OCI-LY7 (cell line): ENCODE measurements at regions not wholly inside any gene's neighbourhood (a gene's known extent, or its start where the extent isn't known, plus 50 kb on each side); places are given as distances from the start of the nearest gene placed in this dataset.

Experiments
- BruUV-seq: library from RNA; stranded (reverse); fragments of 400-500 nt; replicated peaks from 2 replicates; lab custom pipeline; 2021; lab: Mats Ljungman, UMichigan
- CTCF ChIA-PET: fragments of 300-600 bp; sonication (Branson Sonifier 250); formaldehyde crosslinking; loops from one replicate; lab custom pipeline; 2022; ENCODE audit warnings: antibody characterized with exemption; ENCODE audit not compliant: unreplicated experiment; lab: Charles Lee
- POLR2A ChIA-PET: fragments of 300-600 bp; sonication (Branson Sonifier 250); formaldehyde crosslinking; loops from one replicate; lab custom pipeline; 2022; ENCODE audit warnings: antibody characterized with exemption; lab: Charles Lee
- DNase-seq: peaks from one replicate; pipeline ENCODE4 v3.0.0-alpha.2; 2015; ENCODE audit warnings: low spot score
- H2AFZ ChIP-seq: fragments of 200-600 bp; sonication (generic), shearing (Covaris generic); 2 replicates; pipeline ENCODE4 v1.6.1; 2014; ENCODE audit warnings: mild to moderate bottlenecking, antibody characterized with exemption, low read length, moderate library complexity
- H3K27ac ChIP-seq: fragments of 200-600 bp; sonication (generic); 2 replicates; pipeline ENCODE4 v1.5.1; 2014; ENCODE audit warnings: mixed run types, low read depth, mild to moderate bottlenecking, moderate library complexity, low read length, inconsistent platforms; ENCODE audit not compliant: poor library complexity, severe bottlenecking
- H3K36me3 ChIP-seq: fragments of 200-600 bp; sonication (generic); 2 replicates; pipeline ENCODE4 v1.6.1; 2014; ENCODE audit warnings: mild to moderate bottlenecking, antibody characterized with exemption, low read length, moderate library complexity, mixed read lengths; ENCODE audit not compliant: insufficient read depth
- H3K4me1 ChIP-seq: fragments of 200-600 bp; sonication (generic); 2 replicates; pipeline ENCODE4 v1.5.1; 2014; ENCODE audit warnings: mild to moderate bottlenecking, low read length; ENCODE audit not compliant: insufficient read depth, poor library complexity, severe bottlenecking
- H3K4me2 ChIP-seq: fragments of 200-600 bp; sonication (generic); 2 replicates; pipeline ENCODE4 v1.6.1; 2014; ENCODE audit warnings: mild to moderate bottlenecking, low read length
- H3K4me3 ChIP-seq: fragments of 200-600 bp; sonication (generic); 2 replicates; pipeline ENCODE4 v1.5.1; 2014; ENCODE audit warnings: mild to moderate bottlenecking, low read depth, low read length; ENCODE audit not compliant: poor library complexity, severe bottlenecking
- H3K79me2 ChIP-seq: fragments of 200-600 bp; sonication (generic); 2 replicates; pipeline ENCODE4 v1.6.1; 2016; ENCODE audit warnings: low read depth, mild to moderate bottlenecking, low read length, moderate library complexity, mixed read lengths; ENCODE audit not compliant: insufficient read depth
- H3K9me2 ChIP-seq: fragments of 200-600 bp; sonication (generic); 2 replicates; pipeline ENCODE4 v1.6.1; 2016; ENCODE audit warnings: mild to moderate bottlenecking, low read length, mixed read lengths; ENCODE audit not compliant: insufficient read depth
- H3K9me3 ChIP-seq: fragments of 200-600 bp; sonication (generic); 2 replicates; pipeline ENCODE4 v1.6.1; 2014; ENCODE audit warnings: mild to moderate bottlenecking, mixed run types, low read length, mixed read lengths
- H4K20me1 ChIP-seq: fragments of 200-600 bp; sonication (generic); 2 replicates; pipeline ENCODE4 v1.6.1; 2014; ENCODE audit warnings: mild to moderate bottlenecking, antibody characterized with exemption, low read length, moderate library complexity, mixed read lengths; ENCODE audit not compliant: insufficient read depth
- EZH2phosphoT487 ChIP-seq: fragments of 200-600 bp; sonication (generic); IDR thresholded peaks from 2 replicates; pipeline ENCODE4 v1.6.1; 2018; ENCODE audit warnings: low read depth, borderline replicate concordance, mild to moderate bottlenecking, mixed run types, antibody characterized with exemption, low read length, moderate library complexity, mixed read lengths
- intact Hi-C: fragments of 100-400 bp; cut with micrococcal nuclease; formaldehyde crosslinking; loops from one replicate; pipeline ENCODE4 v1.10.0; 2022; ENCODE audit not compliant: unreplicated experiment
- TF ChIP-seq, protein P1 (sequence below): fragments of 200-600 bp; sonication (generic); conservative IDR thresholded peaks from 2 replicates; pipeline ENCODE4 v1.5.1; 2014; ENCODE audit warnings: mild to moderate bottlenecking, antibody characterized with exemption, low read length, moderate library complexity, mixed read lengths

DNA sequence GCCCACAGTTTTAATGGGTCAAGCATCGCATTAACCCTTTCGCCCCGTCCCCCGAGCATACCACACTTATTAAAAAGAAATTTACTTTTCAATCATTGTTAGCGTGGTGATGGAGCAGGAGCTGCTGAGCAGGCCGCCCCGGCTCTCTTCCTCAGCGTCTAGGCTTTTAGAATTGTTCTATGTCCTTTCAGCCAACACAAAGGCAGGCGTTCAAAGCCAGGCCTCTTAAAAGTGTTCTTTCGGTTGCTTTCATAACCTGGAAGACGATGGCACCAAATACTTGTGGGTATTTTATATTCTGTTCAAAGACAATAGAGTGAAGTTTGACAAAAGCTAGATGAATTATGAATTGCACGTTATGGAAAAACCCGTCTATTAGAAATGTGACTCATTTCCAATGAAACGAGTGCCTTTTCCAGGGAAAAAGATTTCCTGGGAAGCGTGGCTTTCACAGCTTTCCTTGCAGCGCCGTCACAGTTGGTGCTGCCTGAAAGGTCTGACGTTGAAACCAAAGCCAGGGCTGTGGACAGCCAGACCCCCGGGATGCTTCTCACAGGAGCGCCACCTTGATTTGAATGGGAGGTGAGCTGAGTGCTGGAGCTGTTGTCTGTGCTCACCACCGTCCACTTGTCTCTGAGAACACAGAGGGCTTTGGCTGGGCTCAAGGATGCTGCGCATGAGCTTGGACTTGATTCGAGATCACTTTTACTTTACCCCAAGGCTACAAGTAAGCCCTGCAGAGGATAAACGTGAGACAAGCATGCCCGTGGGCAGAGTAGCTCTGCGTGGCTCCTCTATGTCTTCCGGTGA, 78.8 kb downstream of the SOX1 start:
- TF ChIP-seq, protein P1, sequence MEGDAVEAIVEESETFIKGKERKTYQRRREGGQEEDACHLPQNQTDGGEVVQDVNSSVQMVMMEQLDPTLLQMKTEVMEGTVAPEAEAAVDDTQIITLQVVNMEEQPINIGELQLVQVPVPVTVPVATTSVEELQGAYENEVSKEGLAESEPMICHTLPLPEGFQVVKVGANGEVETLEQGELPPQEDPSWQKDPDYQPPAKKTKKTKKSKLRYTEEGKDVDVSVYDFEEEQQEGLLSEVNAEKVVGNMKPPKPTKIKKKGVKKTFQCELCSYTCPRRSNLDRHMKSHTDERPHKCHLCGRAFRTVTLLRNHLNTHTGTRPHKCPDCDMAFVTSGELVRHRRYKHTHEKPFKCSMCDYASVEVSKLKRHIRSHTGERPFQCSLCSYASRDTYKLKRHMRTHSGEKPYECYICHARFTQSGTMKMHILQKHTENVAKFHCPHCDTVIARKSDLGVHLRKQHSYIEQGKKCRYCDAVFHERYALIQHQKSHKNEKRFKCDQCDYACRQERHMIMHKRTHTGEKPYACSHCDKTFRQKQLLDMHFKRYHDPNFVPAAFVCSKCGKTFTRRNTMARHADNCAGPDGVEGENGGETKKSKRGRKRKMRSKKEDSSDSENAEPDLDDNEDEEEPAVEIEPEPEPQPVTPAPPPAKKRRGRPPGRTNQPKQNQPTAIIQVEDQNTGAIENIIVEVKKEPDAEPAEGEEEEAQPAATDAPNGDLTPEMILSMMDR, result no peak
- TF ChIP-seq EZH2phosphoT487, result no peak
- H3K27ac ChIP-seq, result no peak overlapping the region
- DNase-seq, result no peak
- no peak overlapping the region for H3K4me2 ChIP-seq
- H3K36me3 ChIP-seq, result no peaks in the 10 kb centered on the region
- ChIA-PET POLR2A (no interaction called here), CTCF (interaction anchor here (0.5 kb wide), 1 partner anchor 273 kb away, joined by 3 read pairs; no protein-coding TSS in a partner anchor)
- no peak overlapping the region for H2AFZ ChIP-seq
- intact Hi-C loops, result no loop called here
- H4K20me1 ChIP-seq, result no peaks in the 10 kb centered on the region
- BruUV-seq, result no TSS peak
- H3K4me1 ChIP-seq, result no peaks in the 10 kb centered on the region
- no peaks in the 10 kb centered on the region for H3K9me3 ChIP-seq
- no peaks in the 10 kb centered on the region for H3K9me2 ChIP-seq
- H3K79me2 ChIP-seq, result no peaks in the 10 kb centered on the region
- H3K4me3 ChIP-seq, result no peak overlapping the region

GRCh38 chr13:112150352-112150751, 83.4 kb downstream of the SOX1 start:
- intact Hi-C loops, result no loop called here
- no peak overlapping the region for H2AFZ ChIP-seq
- no peaks in the 10 kb centered on the region for H4K20me1 ChIP-seq
- DNase-seq, result no peak
- POLR2A ChIA-PET, result no interaction called here
- H3K36me3 ChIP-seq, result no peaks in the 10 kb centered on the region
- H3K9me2 ChIP-seq, result no peaks in the 10 kb centered on the region
- H3K4me3 ChIP-seq, result no peak overlapping the region
- TF ChIP-seq, protein P1, result no peak
- TF ChIP-seq EZH2phosphoT487, result no peak
- no peak overlapping the region for H3K4me2 ChIP-seq
- H3K79me2 ChIP-seq, result no peaks in the 10 kb centered on the region
- CTCF ChIA-PET, result no interaction called here
- no peak overlapping the region for H3K27ac ChIP-seq
- no peaks in the 10 kb centered on the region for H3K4me1 ChIP-seq
- BruUV-seq, result no TSS peak
- no peaks in the 10 kb centered on the region for H3K9me3 ChIP-seq

DNA sequence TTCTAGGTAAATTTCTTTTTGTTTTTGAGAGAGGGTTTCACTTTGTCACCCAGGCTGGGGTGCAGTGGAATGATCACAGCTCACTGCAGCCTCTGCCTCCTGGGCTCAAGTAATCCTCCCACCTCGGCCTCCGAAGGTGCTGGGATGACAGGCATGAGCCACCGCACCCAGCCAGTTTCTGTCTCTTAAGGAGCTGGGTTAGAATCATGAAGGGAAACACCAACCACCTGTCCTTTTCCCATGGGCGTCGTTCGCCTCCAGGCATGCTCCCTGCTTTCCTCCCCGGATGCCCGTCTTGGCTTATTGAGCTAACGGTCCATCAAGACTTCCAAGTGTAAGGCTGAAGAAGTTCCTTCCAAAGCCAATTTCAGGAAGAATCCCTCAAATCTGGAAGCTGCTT, 85.9 kb downstream of the SOX1 start:
- TF ChIP-seq, protein P1, result no peak
- no peak for TF ChIP-seq EZH2phosphoT487
- Histone ChIP-seq H3K4me1 (no peaks in the 10 kb centered on the region), H2AFZ (no peak overlapping the region), H4K20me1 (no peaks in the 10 kb centered on the region), H3K36me3 (no peaks in the 10 kb centered on the region), H3K4me2 (no peak overlapping the region), H3K9me2 (no peaks in the 10 kb centered on the region), H3K4me3 (no peak overlapping the region), H3K79me2 (no peaks in the 10 kb centered on the region), H3K9me3 (no peaks in the 10 kb centered on the region), H3K27ac (no peak overlapping the region)
- DNase-seq, result no peak
- ChIA-PET CTCF (no interaction called here), POLR2A (interaction anchor here (0.6 kb wide), 1 partner anchor 52 kb away, joined by 3 read pairs; no protein-coding TSS in a partner anchor)
- intact Hi-C loops, result no loop called here
- BruUV-seq, result no TSS peak
